Bone marrow (tissue), 2 donors: ENCODE measurements at regions not wholly inside any gene's neighbourhood (a gene's known extent, or its start where the extent isn't known, plus 50 kb on each side); places are given as distances from the start of the nearest gene placed in this dataset.

ENCODE experiments used
- DNase-seq, 2 donors: peaks; one replicate each; lab custom pipeline; 2025; lab: John Stamatoyannopoulos, UW

DNA sequence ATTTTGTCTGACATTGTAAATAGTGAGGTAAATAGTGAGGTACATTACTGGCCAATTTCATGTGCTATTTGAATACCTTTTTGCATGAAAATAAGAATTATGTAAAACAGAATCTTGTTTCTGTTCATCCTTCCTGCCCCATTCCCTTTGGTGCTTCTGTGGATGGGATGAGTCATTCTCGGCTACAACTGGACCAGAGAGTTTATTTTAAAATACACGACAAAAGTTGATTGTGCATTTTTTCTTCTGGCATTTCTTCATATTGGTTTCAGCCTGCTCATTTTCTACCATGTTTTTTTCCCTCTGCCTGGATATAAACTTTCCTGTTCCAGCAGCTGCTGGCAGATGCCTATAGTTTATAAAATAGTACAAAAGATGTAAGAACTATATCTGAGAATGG, 107.5 kb downstream of the CYSLTR2 start:
- DNase-seq: no peak

GRCh38 chr13:48769107-48769704, 115.5 kb downstream of the CYSLTR2 start:
- peak; percentile 47 to 95 for DNase-seq

DNA sequence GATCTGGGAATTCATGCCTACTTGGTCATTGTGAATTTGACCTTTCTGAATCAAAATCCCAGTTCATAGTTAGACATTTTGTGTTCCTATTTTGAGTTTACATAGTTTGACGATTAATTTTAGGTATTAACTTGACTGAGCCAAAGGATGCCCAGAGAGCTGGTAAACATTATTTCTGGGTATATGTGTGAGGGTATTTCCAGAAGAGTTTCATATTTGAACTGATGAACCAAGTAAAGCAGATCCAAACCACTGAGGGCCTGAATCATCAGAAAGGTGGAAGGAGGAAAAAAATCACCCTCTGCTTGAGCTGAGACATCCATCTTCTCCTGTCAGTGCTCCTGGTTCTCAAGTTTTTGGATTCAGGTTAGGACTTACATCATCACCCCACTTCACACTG, 116.6 kb downstream of the CYSLTR2 start:
- DNase-seq: no peak

DNA sequence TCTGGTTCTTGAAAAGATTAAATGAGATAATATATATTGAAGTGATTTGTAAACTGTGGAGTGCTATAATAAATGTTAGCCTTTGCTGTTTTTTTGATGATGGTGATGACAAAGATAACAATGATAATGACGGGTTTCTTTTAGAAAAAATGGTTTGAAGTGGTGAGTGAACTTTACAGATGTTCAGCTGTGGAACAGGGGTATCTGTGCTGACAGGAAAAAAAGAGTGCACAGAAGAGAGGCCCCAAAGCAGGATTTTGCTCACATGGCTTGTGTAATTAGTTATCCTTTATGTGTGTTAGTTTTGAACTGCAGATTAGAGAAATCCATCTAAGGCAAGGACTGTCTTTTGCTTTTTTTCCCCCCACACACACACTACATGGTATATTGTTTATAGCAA, 119.2 kb downstream of the CYSLTR2 start:
- DNase-seq: no peak

- DNase-seq: no peak
These were observed 120.0 kb downstream of the CYSLTR2 start for GRCh38 chr13:48773531-48774275.

DNA sequence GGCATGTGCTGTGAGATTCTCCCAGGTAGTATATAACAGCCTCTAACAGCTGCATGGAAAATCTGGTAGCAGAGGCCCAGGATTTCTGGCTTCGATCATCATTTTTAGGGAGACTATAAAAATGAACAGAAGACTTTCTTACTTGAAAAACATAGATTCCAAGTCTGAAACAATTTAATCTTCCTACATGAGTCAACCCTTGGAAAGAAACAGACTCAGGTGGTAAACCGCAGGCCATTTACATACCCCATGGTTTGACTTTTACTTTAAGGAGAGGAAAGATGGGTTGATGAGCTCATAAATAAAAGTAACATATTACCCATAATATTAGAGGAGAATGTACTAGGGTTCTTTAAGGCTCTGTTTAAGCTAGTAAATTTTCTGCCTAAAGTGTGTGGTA, 121.6 kb downstream of the CYSLTR2 start:
- no peak for DNase-seq

DNA sequence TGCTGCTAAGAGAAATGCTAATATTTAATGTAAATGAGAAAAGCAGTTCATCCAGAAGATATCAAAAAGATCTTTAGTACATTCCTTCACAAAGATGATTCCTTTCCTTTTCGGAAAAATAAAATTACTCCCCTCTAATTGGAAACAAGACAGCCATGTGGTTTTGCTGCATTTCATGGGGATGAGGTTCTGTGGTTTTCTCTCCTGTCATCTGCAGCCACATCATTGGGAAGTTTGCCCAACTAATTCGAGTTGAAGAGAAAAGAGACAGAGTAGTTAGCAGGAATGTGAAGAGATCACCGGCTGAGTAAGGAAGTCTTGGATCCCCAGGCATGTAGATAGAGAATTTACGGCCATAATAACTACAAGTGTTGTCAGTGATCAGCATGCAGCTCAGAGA, 122.1 kb downstream of the CYSLTR2 start:
- DNase-seq: no peak

DNA sequence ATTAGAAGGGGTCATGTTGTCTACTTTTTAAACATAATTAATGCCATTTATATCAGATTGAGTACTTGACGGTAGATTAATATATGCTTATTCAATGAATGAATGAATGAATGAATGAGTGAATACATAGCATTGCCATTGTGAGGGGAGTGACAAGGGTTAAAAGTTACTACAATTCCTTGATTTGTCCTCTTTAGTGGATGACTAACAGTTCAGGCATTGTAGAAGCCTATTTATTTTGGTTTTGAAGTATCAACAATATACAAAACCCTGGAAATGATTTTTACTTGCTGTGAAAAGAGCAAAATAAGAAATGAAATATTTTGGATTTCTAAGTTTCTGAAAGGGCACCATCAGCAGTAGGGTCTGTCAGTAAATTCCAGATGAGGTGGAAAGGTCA, 122.7 kb downstream of the CYSLTR2 start:
- DNase-seq: no peak

- no peak for DNase-seq
These were observed 124.9 kb downstream of the CYSLTR2 start for GRCh38 chr13:48778610-48779009.

GRCh38 chr13:48780713-48781341, 127.1 kb downstream of the CYSLTR2 start:
- DNase-seq: no peak

DNA sequence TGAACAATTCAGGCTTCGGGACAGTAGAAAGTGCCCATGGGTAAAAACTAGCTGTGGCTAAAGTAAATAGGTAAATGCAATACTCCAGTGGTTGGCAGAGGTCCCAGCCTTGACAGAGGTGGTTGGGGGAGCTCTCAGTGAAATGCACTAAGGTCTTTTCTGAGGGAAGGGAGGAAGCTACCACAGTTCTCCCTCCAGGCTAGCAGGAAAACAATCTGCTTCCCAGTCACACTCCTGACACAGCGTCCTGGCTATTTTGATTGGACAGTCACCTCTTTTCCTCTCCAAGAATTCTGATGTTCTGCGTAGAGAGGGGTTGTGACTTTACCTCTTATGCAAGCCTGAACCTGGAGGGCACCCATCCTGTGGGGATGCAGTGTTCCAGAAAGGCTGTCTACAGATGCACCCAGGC, 128.7 kb downstream of the CYSLTR2 start:
- DNase-seq: no peak

DNA sequence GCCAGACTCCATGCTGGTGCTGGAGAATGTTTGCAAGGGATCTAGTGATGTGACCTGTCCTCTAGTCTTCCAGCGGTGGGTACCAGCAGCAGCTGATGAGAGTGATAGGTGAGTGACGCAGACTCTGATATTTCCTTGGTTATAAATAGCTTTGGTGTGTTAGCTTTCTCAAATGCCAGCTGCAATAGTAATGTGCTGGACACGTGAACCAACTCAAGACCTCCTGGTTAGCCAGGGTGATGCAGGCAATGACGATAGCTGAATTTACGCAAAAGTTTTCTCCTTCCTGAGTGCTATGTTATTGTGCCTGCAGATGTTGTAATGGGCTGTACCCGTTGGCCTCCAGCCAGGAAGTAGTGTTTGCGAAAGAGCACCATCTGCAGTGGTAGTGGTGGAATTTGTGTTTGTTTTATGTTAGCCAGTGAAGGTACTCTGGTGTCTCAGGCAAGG, 129.5 kb downstream of the CYSLTR2 start:
- DNase-seq: peak; percentile 78 to 80

DNA sequence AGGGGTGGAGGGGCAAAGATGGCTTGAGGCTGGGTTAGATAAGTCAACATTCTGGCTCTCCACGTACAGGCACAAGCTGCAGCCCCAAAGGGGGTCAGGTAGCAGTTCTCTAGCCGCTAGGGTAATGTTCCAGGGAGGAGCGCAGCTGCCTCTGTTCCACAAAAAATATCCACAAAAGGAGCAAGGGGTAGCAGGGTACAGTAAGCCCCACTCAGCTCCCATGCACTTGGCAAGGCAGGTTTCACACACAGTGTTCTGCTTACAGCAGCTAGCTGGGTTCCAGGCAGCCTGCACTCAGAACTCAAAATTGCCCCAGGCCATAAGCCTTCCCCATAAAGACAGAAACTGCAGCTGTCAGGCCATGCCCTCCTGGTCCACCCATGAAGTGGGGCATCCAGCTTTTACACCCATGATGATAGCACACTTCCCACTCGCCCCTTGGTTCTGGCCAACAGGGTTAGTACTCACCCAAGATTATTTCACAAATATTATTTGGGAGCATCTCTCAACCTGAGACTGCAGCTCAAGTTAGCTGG, 130.0 kb downstream of the CYSLTR2 start:
- no peak for DNase-seq

GRCh38 chr13:48784916-48785548, 131.3 kb downstream of the CYSLTR2 start:
- no peak for DNase-seq

GRCh38 chr13:48790199-48790598, 136.5 kb downstream of the CYSLTR2 start:
- DNase-seq: no peak

- no peak for DNase-seq
These were observed 137.2 kb downstream of the CYSLTR2 start for GRCh38 chr13:48790966-48791365.

- DNase-seq: no peak
These were observed 143.4 kb downstream of the CYSLTR2 start for GRCh38 chr13:48797127-48797526.

- no peak for DNase-seq
These were observed 144.0 kb downstream of the CYSLTR2 start for GRCh38 chr13:48797761-48798160.

DNA sequence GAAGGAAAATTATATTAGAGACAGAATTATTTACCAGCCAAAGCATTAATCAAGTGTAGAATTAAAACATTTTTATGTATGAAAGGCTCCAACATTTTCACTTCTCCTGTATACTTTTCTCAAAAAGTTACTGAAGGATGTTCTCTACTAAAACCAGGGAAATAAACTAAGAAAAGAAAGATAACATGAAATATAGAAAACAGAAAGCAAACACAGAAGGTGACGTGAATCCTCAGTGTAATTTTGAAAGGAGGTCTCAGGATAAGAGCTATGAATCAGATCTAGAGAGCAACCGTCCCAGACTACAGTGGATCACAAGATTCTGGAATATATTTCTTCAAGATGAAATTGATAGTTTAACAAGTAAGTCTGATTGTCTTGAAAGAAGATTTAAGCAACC, 144.5 kb downstream of the CYSLTR2 start:
- no peak for DNase-seq

- no peak for DNase-seq
These were observed 147.5 kb downstream of the CYSLTR2 start for GRCh38 chr13:48801255-48801654.

- peak in 1 of 2 donors; percentile 48 for DNase-seq
These were observed 151.3 kb downstream of the CYSLTR2 start for GRCh38 chr13:48804821-48805601.

GRCh38 chr13:48806522-48806921, 152.8 kb downstream of the CYSLTR2 start:
- no peak for DNase-seq
